GM12878 (cell line): ENCODE measurements at regions not wholly inside any gene's neighbourhood (a gene's known extent, or its start where the extent isn't known, plus 50 kb on each side); places are given as distances from the start of the nearest gene placed in this dataset.

ENCODE experiments used
- ATF3 ChIP-seq: IDR thresholded peaks from 2 replicates; pipeline ENCODE4 v1.6.1; 2011; ENCODE audit warnings: low read depth, mild to moderate bottlenecking, low read length, moderate library complexity, borderline replicate concordance; ENCODE audit errors: extremely low read depth
- CEBPB ChIP-seq, 2 experiments: fragments of 150-350 bp in 1 of 2; IDR thresholded peaks; 2 replicates each; pipeline ENCODE4 v1.6.1; 2012 to 2014; ENCODE audit warnings: low read depth in 2 of 2, low read length in 2 of 2, borderline replicate concordance in 1 of 2, inconsistent platforms in 1 of 2
- KDM1A ChIP-seq: fragments of 200-600 bp; sonication (generic); IDR thresholded peaks from 2 replicates; pipeline ENCODE4 v1.6.1; 2016; ENCODE audit warnings: borderline replicate concordance
- RBBP5 ChIP-seq: fragments of 200-600 bp; sonication (generic); conservative IDR thresholded peaks from 2 replicates; pipeline ENCODE4 v1.6.1; 2016
- SKIL ChIP-seq: fragments of 450-650 bp; IDR thresholded peaks from 2 replicates; pipeline ENCODE4 v1.6.1; 2017; ENCODE audit warnings: mild to moderate bottlenecking, low read depth, inconsistent platforms; ENCODE audit not compliant: poor library complexity, severe bottlenecking
- TCF12 ChIP-seq: IDR thresholded peaks from 2 replicates; pipeline ENCODE4 v1.6.1; 2011; ENCODE audit warnings: low read depth, mild to moderate bottlenecking, low read length
- USF2 ChIP-seq: IDR thresholded peaks from 2 replicates; pipeline ENCODE4 v1.6.1; 2011; ENCODE audit warnings: low read depth, low read length, improper control_type of control experiment, borderline replicate concordance
- YBX1 ChIP-seq: fragments of 450-650 bp; IDR thresholded peaks from 2 replicates; pipeline ENCODE4 v1.6.1; 2016; ENCODE audit warnings: antibody characterized with exemption
- ZBTB4 ChIP-seq: fragments of 450-650 bp; formaldehyde crosslinking; IDR thresholded peaks from 2 replicates; pipeline ENCODE4 v1.4.0; 2022; ENCODE audit warnings: mild to moderate bottlenecking, moderate library complexity

- TF ChIP-seq ZBTB4 (no peak), CEBPB (IDR thresholded peaks at IDR 0.05; ENCODE audit: borderline replicate concordance in 1 of 2, low read depth in 2 of 2, low read length in 2 of 2) (no peak), YBX1 (no peak), USF2 (no peak), RBBP5 (no peak), KDM1A (no peak), SKIL (no peak), TCF12 (no peak), ATF3 (no peak)
- TF ChIP-seq, all 136 proteins: peak for 0
Measured at GRCh38 chr7:69263550-69263949, 334.7 kb upstream of the AUTS2 start (continued).
